NCI-H1694 treated with DMSO at 0.1 percent for 48 hours (cell line): ENCODE measurements at regions not wholly inside any gene's neighbourhood (a gene's known extent, or its start where the extent isn't known, plus 50 kb on each side); places are given as distances from the start of the nearest gene placed in this dataset.
A peak's percentile ranks its signal among the peaks of the same experiment; 100 is the strongest.
"Not testable (repeated sequence)": the region's sequence is repeated elsewhere in the genome, so short reads cannot be mapped to it uniquely, and the experiment has no call there.

ENCODE experiments used
- DNase-seq: peaks from one replicate; lab custom pipeline; 2025; lab: John Stamatoyannopoulos, UW

DNA sequence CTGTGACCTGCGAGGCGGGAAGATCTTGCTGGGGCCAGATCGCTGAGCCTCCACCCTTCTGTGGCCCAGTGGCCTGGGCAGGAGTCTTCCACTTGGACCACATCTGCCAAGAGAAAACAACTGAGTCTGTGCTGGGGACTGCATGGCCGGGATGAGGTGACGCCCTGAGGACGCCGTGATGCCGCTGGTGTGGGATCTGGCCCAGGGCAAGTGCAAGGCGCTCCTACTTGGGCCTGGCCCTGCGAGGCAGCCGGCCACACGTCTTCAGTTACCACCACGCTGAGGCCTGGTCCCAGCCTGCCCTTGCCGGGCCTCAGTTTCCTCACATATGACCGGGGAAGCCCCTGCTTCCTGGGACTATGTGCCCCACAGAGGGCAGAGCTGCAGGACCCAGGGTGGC, 133.4 kb downstream of the SLC25A46 start:
- no peak for DNase-seq

DNA sequence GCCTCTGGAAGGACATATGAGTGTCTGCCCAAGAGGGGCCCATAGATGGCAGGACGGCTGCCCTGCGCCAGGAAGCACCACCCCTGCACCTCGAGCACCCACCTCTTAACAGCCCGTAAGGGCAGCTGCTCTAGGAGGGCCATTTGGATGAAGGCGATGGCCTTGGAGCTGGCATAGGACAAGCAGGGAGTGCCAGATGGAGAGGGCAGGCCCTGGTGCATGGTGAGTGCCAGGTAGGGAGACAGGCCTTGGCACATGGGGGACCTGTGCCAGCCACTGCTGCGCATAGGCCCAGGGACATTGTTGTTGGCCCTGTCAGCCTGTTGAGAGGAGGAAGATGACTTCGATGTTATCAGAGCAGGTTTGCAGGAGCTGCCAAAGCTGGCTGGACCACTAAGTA, 134.2 kb downstream of the SLC25A46 start:
- DNase-seq: no peak

DNA sequence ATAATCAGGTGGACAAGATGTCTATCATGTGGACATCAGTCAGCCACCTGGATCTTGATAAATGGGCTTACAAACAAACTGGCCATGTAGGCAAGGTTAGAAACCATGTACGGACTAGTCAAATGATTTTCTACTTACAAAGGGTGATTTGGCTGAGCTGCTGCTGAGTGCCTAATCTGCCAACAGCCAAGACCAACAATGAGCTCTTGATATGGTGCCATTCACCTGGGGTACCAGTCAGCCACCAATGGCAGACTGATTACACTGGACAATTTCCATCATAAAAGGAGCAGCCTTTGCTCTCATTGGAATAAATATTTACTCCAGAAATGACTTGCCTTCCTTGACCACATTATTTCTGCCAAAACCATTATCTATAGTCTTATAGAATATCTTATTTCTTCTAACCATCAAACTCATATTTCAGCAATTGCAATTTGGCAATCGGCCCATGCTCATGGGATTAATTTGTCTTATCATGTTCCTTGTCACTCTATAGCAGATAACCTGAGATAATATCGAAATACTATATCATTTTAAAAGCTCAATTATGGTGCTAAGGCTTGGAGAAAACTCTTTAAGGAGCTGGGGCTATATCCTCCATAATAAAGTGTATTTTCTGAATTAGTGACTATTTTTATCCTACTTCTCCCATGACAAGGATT, 135.1 kb downstream of the SLC25A46 start:
- DNase-seq: no peak

DNA sequence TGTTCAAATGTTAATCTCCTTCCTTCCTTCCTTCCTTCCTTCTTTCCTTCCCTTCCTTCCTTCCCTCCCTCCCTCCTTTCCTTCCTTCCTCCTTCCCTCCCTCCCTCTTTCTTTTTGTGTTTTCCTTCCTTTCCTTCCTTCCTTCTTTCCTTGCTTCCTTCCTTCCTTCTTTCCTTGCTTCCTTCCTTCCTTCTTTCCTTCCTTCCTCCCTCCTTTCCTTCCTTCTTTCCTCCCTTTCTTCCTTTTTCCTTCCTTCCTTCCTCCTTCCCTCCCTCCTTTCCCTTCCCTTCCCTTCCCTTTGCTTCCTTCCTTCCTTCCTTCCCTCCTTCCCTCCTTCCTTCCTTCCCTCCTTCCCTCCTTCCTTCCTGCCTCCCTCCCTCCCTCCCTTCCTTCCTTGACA, 136.3 kb downstream of the SLC25A46 start:
- not testable (repeated sequence) for DNase-seq

DNA sequence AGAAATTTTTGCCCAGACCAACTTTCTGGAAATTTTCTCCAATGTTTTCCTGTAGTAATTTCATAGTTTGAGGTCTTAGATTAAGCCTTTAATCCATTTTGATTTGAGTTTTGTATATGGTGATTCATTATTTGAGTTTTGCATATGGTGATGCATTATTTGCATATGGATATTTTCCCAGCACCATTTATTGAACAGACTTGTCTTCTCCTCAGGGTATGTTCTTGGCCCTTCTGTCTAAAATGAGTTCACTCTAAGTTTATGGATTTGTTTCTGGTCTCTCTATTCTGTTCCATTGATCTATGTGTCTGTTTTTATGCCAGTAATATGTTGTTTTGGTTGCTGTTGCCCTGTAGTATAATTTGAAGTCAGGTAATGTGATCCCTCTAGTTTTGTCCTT, 139.3 kb downstream of the SLC25A46 start:
- DNase-seq: no peak

DNA sequence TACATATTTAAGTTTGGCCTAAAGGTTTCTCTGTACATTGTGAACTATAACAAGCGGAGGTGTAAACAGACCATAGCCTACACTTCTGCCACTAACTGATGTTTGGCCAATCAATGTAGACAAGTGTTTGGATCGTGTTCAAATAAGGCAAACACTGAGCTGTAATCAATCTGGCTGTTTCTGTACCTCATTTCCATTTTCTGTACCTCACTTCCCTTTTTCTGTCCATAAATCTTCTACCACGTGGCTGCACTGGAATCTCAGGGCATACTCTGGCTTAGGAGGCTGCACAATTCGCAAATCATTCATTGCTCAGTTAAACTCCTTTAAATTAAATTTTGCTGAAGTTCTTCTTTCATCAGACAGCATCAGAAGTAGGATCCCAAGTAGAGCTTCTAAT, 140.9 kb downstream of the SLC25A46 start:
- DNase-seq: no peak

DNA sequence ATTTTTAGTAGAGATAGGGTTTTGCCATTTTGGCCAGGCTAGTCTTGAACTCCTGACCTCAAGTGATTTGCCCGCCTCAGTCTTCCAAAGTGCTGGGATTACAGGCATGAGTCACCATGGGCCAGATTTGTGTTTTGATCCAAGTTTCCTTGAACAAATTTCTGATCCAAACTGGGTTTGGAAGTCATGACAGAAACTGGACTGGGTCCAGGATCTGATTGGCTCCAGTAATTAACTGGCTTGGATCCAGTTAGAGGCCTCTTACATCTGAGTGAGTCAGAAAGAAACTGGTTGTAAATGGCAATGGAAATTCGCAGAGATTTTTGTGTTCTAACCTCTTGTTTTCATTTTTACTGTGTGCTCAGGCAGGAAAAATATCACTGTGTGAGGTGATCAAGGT, 141.6 kb downstream of the SLC25A46 start:
- no peak for DNase-seq

DNA sequence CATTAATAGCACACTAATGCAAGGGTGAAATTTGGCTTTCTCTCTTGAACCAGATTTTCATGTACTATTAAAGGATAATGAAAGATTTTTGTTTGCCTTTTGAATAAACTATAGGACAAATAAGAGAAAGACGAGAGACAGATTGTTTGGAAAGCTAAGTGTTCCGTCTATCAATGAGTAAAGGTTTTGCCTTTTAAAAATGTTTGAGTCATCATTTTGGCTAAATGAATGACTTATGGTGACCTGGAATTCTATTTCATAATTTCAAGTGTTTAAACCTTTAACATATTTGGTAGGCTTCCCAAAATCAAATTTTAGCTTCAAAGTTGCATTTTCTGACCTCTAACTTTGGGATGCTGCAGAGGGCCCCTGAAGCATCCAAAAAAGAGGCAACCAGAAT, 145.2 kb downstream of the SLC25A46 start:
- DNase-seq: no peak

DNA sequence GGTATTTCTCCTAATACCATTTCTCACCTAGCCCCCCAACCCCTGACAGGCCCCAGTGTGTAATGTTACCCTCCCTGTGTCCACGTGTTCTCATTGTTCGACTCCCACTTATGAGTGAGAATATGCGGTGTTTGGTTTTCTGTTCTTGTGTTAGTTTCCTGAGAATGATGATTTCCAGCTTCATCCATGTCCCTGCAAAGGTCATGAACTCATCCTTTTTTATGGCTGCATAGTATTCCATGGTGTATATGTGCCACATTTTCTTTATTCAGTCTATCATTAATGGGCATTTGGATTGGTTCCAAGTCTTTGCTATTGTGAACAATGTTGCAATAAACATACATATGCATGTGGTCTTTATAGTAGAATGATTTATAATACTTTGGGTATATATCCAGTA, 148.4 kb downstream of the SLC25A46 start:
- DNase-seq: not testable (repeated sequence)

DNA sequence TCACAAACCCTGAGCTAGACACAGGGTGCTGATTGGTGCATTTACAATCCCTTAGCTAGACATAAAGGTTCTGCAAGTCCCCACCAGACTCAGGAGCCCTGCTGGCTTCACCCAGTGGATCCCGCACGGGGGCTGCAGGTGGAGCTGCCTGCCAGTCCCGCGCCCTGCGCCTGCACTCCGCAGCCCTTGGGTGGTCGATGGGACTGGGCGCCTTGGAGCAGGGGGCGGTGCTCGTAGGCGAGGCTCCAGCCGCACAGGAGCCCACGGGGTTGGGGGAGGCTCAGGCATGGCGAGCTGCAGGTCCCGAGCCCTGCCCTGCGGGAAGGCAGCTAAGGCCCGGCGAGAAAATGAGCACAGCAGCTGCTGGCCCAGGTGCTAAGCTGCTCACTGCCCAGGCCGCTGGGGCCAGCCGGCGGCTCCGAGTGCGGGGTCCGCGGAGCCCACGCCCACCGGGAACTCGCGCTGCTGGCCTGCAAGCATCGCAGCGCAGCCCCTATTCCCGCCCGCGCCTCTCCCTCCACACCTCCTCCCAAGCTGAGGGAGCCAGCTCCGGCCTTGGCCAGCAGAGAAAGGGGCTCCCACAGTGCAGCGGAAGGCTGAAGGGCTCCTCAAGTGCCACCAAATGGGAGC, 155.2 kb downstream of the SLC25A46 start:
- not testable (repeated sequence) for DNase-seq

DNA sequence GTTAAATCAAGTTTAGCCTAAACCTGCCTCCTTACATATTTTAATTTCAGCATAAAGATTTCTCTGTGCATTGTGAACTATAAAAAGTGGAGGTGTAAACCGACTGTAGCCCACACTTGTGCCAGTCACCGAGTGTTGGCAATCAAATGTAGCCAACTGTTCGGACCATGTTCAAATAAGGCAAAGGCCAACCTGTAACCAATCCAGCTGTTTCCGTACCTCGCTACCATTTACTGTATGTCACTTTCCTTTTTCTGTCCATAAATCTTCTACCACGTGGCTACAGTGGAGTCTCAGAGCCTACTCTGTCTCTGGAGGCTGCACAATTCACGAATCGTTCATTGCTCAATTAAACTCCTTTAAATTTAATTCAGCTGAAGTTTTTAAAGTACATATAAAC, 156.0 kb downstream of the SLC25A46 start:
- no peak for DNase-seq

DNA sequence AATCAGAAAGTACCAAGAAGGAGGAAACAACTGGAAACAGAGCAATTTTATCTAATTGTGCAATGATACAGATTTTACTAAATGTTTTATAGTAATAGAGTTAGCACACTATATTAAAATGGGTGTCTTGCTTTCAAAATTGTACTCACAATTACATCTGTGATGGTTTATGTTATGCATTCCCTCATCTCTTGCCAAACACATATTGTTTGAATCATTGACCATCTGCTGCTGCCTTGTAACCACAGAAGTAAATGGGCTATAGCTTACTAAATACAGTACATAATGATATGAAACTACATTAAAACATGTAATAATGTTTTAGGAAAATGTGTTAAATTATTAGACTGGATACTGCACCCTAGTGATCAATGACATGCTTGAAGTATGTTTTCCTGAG, 158.1 kb downstream of the SLC25A46 start:
- DNase-seq: peak; percentile 59

DNA sequence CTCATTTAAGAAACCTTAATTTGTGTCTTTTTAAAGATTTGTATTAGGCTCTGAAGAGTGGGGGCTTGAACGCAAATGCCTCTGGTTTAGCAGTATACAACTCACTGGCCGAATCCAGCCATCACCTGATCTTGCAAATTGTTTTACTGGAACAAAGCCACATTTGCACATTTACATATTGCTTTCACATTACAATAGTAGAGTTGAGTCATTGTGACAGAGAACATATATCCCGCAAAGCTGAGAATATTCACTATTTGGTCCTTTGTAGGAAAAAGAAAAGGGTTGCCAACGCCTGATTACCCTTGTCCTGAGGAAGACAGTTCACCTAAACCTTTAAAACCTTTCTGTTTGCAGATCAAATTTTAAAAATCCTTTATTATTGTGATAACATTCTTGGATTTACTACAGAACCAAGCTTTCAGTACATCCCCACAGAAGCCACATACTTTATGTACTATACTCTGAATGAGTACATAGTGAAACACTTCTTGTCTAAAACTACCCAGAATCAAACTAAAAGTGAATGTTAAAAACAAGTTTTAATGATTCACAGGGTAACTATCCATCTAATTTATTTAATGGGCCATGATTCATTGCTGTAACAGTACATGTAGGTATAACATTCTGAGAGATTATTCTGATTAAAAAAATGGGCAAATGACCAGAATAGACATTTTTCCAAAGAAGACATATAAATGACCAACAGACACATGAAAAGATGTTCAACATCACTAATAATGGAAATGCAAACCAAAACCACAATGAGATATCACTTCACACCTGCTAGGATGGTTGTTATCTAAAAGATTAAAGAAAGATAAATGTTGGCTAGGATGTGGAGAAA, 161.0 kb downstream of the SLC25A46 start:
- no peak for DNase-seq

DNA sequence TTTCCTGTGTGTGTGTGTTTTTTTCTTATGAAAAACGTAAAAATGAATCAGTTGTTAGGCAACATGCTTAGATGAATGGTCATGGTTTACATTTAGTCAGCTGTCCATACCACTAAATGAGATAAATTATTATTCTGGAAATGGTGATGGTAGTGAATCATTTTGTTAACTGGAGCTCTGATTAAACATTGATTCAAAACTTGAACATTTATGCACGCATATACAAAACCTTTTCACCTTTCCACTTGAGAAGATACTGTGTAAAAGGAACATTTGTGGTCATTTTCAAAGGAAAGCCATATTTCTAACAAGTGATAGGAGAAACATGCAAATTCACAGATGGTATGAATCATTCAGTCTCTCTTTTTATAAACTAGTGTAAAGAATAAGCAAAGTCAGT, 162.0 kb downstream of the SLC25A46 start:
- DNase-seq: no peak

DNA sequence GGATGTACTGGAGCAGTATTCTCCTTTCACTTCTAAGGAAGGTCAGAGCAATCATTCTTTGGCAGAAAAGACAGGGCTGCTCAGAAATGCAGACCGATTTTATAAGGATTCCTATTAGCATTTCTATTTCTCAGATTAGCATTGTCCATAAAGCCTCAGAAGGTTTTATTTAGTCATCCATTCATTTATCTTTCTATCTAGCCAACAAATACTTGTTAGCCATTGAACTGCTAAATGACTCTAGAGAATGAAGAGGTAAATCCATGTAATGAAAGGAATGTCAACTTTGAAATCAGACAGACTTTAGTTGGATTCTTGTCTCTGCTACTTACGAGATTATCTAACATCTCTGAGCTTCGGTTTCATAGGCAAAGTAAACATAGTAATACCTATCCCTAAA, 165.2 kb downstream of the SLC25A46 start:
- no peak for DNase-seq

DNA sequence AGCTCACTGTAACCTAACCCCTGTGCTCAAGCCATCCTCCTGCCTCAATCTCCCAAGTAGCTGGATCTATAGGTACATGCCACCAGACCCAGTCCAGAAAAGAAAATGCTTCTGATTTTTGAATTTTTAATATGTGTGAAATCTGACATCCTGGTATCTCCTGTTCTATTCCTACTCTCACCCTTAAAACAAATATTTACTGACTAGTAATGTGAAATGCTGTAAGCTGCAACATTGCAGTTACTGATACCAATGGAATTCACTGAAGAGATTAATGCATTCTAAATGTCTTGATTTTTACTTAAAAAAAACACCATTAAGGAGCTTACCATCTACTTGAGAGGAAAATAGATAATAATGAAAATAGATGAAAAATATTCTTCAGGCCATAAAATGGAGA, 162.7 kb upstream of the TSLP start:
- no peak for DNase-seq

DNA sequence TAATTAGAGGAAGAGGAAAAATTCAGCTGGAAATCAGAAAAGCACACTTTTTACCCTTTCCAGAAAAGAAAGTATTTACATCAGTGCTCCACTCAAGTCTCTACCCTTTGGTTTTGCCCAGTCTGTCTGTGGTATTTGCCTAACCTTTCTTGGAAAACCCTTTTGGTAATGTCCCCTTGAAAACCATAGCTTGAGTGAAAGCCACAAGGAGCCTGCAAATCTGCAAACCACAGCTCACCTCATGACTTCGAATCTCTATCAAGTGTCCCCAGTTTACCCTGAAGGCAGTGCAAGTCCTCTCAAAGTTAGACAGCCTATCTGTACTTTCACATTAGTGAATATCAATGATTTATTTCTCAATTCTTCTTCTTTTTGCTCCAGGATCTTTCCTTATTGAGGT, 162.1 kb upstream of the TSLP start:
- no peak for DNase-seq

DNA sequence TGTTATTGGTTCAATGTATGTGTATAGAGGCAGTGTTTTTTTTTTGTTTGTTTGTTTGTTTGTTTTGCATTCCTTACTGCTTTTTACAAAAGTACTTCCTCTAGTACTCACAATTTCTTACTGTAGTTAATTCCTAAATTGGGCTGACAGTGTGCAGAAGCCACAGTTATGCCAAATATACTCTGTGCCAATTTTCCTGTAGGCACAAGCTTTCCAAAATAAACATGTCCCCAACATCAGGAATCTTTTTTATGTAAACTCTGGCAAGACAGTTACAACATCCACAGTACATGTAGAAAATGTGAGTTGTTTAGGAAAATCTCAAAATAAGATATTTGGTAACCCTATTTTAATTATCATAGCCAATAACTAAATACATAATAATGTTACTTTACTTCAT, 161.6 kb upstream of the TSLP start:
- peak; percentile 10 for DNase-seq

DNA sequence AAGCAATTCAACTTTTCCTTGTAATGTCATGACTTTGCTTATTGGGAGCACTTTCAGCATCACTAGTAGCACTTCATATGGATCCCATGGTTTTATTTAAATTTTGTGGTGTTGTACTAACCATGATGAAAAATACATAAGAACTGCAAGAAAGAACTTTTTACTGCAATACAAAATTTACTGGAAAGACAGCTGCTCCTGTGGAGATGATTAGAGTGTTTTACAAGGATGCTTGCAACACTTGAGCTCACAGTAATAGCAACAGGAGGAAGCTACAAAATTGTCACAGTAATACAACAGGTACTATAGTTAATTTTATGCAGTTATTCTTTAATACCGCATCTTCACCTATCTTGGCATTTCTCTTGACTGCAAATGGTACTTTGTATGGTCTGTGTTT, 158.3 kb upstream of the TSLP start:
- no peak for DNase-seq

DNA sequence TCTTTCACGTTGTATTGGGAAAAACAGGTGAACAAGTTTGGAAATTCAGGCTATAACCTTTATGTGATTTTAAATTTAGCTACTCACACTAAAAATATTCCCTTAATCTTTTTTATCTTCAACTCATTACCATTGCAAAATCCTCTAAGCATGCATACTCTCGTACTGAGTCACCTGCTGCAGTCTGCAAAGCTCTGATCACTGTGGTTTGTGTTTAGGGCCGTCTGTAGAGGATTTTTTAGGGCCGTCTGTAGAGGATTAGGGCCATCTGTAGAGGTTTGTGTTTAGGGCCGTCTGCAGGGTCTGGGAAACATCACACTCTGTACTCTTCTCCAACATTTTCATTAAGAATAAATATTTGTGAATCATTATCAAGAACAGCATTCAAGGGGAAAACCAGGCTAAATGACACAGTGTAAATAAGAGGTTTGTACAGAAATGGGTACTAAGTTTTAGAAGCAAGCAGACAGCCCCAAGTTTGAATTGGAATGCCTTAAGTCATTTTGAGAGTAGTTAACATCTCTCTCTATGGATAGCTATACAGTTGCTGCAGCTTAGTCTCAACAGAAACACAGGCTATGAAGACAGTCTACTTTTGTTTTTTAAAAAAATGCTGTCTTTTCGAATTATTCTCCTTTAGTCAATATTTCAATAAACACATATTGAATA, 155.0 kb upstream of the TSLP start:
- DNase-seq: peak; percentile 20

DNA sequence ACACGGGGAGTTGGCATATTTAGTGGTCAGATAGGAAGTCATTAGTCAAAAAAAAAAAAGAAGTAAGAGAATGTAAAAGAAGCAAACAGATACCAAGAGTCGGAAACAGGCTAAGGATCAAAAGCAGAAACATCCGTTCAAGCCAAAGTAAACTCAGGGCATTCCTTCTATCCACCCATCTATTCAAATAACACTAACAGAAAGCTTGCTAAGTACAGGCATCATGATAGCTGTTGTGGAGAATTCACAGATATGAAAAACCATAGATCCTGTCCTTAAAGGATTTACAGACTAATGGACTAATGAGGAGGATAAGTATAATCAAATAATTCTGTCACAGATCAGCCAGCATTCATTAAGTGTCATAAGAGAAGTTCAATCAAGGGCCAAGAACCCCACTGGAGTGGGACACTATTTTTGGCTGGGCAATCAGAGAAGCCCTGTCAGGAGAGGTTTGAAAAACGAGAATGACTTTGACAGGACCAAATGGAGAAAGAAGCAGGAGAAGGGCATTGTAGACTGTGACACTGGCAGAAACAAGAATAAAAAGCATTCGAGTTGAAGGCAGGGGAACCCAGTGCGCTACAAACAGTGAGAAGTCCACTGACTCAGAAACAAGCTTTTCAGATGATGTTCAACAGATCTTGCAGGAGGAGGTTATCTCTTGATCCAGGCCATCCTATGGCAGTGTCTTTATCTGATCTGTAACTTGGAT, 154.2 kb upstream of the TSLP start:
- no peak for DNase-seq

DNA sequence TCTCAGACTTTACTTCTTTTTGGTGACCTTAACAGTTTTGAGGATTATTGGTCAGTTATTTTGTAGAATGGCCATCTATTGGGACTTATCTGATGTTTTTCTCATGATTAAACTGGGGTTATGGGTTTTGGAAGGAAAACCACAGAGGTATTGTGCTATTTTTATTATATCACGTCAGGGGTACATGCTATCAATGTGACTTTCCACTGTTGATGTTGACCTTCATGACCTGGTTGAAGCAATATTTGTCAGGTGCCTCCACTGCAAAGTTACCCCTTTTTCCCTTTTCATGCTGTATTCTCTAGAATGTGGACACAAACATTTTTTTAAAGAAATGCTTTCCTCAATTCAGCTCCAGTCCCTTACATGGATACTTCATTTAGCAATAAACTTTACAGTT, 152.8 kb upstream of the TSLP start:
- no peak for DNase-seq
